ENCODE measurements at regions not wholly inside any gene's neighbourhood (a gene's known extent, or its start where the extent isn't known, plus 50 kb on each side); places are given as distances from the start of the nearest gene placed in this dataset.
"Not testable (repeated sequence)": the region's sequence is repeated elsewhere in the genome, so short reads cannot be mapped to it uniquely, and the experiment has no call there.

GRCh38 chr14:25350802-25351201 is 300.9 kb upstream of the STXBP6 start:
- DNase-seq (ENCODE audit: low read depth in 3 of 3, low spot score in 2 of 3): no peak

GRCh38 chr14:25350021-25350420 is 300.1 kb upstream of the STXBP6 start:
- no peak for DNase-seq (ENCODE audit: low read depth in 3 of 3, low spot score in 2 of 3)

GRCh38 chr14:25349269-25349668 is 299.3 kb upstream of the STXBP6 start:
- no peak for DNase-seq (ENCODE audit: low read depth in 3 of 3, low spot score in 2 of 3)

GRCh38 chr14:25340882-25341281 is 290.9 kb upstream of the STXBP6 start:
- no peak for DNase-seq (ENCODE audit: low read depth in 3 of 3, low spot score in 2 of 3)

GRCh38 chr14:25322784-25323183 is 272.8 kb upstream of the STXBP6 start:
- DNase-seq (ENCODE audit: low read depth in 3 of 3, low spot score in 2 of 3): no peak

GRCh38 chr14:25316007-25316406 is 266.1 kb upstream of the STXBP6 start:
- DNase-seq (ENCODE audit: low read depth in 3 of 3, low spot score in 2 of 3): not testable (repeated sequence)

- no peak for DNase-seq (ENCODE audit: low read depth in 3 of 3, low spot score in 2 of 3)
Observed at GRCh38 chr14:25308244-25308643, 258.3 kb upstream of the STXBP6 start.

GRCh38 chr14:25303934-25304333 is 254.0 kb upstream of the STXBP6 start:
- DNase-seq (ENCODE audit: low read depth in 3 of 3, low spot score in 2 of 3): no peak

- no peak for DNase-seq (ENCODE audit: low read depth in 3 of 3, low spot score in 2 of 3)
Observed at GRCh38 chr14:25298238-25298637, 248.3 kb upstream of the STXBP6 start.

GRCh38 chr14:25290154-25290553 is 240.2 kb upstream of the STXBP6 start:
- DNase-seq (ENCODE audit: low read depth in 3 of 3, low spot score in 2 of 3): not testable (repeated sequence)

- no peak for DNase-seq (ENCODE audit: low read depth in 3 of 3, low spot score in 2 of 3)
Observed at GRCh38 chr14:25274529-25274928, 224.6 kb upstream of the STXBP6 start.

- DNase-seq (ENCODE audit: low read depth in 3 of 3, low spot score in 2 of 3): no peak
Observed at GRCh38 chr14:25267186-25267585, 217.2 kb upstream of the STXBP6 start.

GRCh38 chr14:25259470-25259869 is 209.5 kb upstream of the STXBP6 start:
- DNase-seq (ENCODE audit: low read depth in 3 of 3, low spot score in 2 of 3): no peak

GRCh38 chr14:25252793-25253192 is 202.8 kb upstream of the STXBP6 start:
- no peak for DNase-seq (ENCODE audit: low read depth in 3 of 3, low spot score in 2 of 3)

GRCh38 chr14:25250516-25250915 is 200.6 kb upstream of the STXBP6 start:
- DNase-seq (ENCODE audit: low read depth in 3 of 3, low spot score in 2 of 3): no peak

GRCh38 chr14:25247609-25248008 is 197.7 kb upstream of the STXBP6 start:
- no peak for DNase-seq (ENCODE audit: low read depth in 3 of 3, low spot score in 2 of 3)

- no peak for DNase-seq (ENCODE audit: low read depth in 3 of 3, low spot score in 2 of 3)
Observed at GRCh38 chr14:25246751-25247150, 196.8 kb upstream of the STXBP6 start.

GRCh38 chr14:25239170-25239569 is 189.2 kb upstream of the STXBP6 start:
- no peak for DNase-seq (ENCODE audit: low read depth in 3 of 3, low spot score in 2 of 3)

- no peak for DNase-seq (ENCODE audit: low read depth in 3 of 3, low spot score in 2 of 3)
Observed at GRCh38 chr14:25237845-25238244, 187.9 kb upstream of the STXBP6 start.

- peak in 1 of 3 donors; percentile 4 for DNase-seq (ENCODE audit: low read depth in 3 of 3, low spot score in 2 of 3)
Observed at GRCh38 chr14:25233613-25234012, 183.7 kb upstream of the STXBP6 start.

GRCh38 chr14:25231004-25231403 is 181.1 kb upstream of the STXBP6 start:
- DNase-seq (ENCODE audit: low read depth in 3 of 3, low spot score in 2 of 3): peak in 1 of 3 donors; percentile 17

GRCh38 chr14:25226214-25226613 is 176.3 kb upstream of the STXBP6 start:
- DNase-seq (ENCODE audit: low read depth in 3 of 3, low spot score in 2 of 3): no peak

GRCh38 chr14:25222256-25222655 is 172.3 kb upstream of the STXBP6 start:
- DNase-seq (ENCODE audit: low read depth in 3 of 3, low spot score in 2 of 3): no peak

GRCh38 chr14:25220514-25220913 is 170.6 kb upstream of the STXBP6 start:
- no peak for DNase-seq (ENCODE audit: low read depth in 3 of 3, low spot score in 2 of 3)

Measured in right renal cortex interstitium (tissue), 3 donors.